SK-N-SH (cell line): ENCODE measurements at regions not wholly inside any gene's neighbourhood (a gene's known extent, or its start where the extent isn't known, plus 50 kb on each side); places are given as distances from the start of the nearest gene placed in this dataset.
"Not testable (repeated sequence)": the region's sequence is repeated elsewhere in the genome, so short reads cannot be mapped to it uniquely, and the experiment has no call there.

ENCODE experiments used
- CTCF ChIA-PET: fragments of 300-600, 350-600 bp; formaldehyde crosslinking; extraction: SDS; loops from one replicate; lab custom pipeline; 2021; lab: Yijun Ruan, JAX
- POLR2A ChIA-PET: fragments of 350-600 bp; sonication (Branson Sonifier 250); formaldehyde crosslinking; extraction: SDS; loops from one replicate; lab custom pipeline; 2020; ENCODE audit warnings: antibody characterized with exemption, inconsistent platforms; lab: Yijun Ruan, JAX
- DNase-seq: peaks from one replicate; pipeline ENCODE4 v3.0.0; 2012
- H2AFZ ChIP-seq: fragments of 200-600 bp; sonication (generic); 2 replicates; pipeline ENCODE4 v1.8.1; 2016; ENCODE audit warnings: antibody characterized with exemption, mild to moderate bottlenecking, low read depth
- H3F3A ChIP-seq: fragments of 200-600 bp; sonication (generic); replicated peaks from 2 replicates; pipeline ENCODE3; 2016; ENCODE audit warnings: antibody characterized with exemption, mild to moderate bottlenecking; ENCODE audit not compliant: insufficient read depth
- H3K27ac ChIP-seq, 2 experiments: fragments of 200-500 bp in 1 of 2; fragments of 200-600 bp in 1 of 2; sonication (Bioruptor generic) in 1 of 2; sonication (generic), shearing (Covaris generic) in 1 of 2; 2 replicates each; pipeline versions ENCODE4 v1.5.1 to v1.6.1; 2014 to 2016; ENCODE audit warnings: low read depth in 2 of 2, inconsistent platforms in 1 of 2, low read length in 1 of 2, mild to moderate bottlenecking in 1 of 2, mixed read lengths in 1 of 2
- H3K27me3 ChIP-seq: fragments of 200-600 bp; sonication (generic), shearing (Covaris generic); 2 replicates; pipeline ENCODE4 v1.6.1; 2016; ENCODE audit warnings: mixed run types; ENCODE audit not compliant: insufficient read depth
- H3K36me3 ChIP-seq, 2 experiments: fragments of 200-500 bp in 1 of 2; fragments of 200-600 bp in 1 of 2; sonication (Bioruptor generic) in 1 of 2; sonication (generic) in 1 of 2; replicated peaks in 1 of 2; 2 replicates each; pipeline versions ENCODE3 to v1.5.1; 2014 to 2016; ENCODE audit warnings: low read length in 1 of 2, mild to moderate bottlenecking in 1 of 2; ENCODE audit not compliant: insufficient read depth in 2 of 2, control insufficient read depth in 1 of 2
- H3K4me1 ChIP-seq, 2 experiments: fragments of 200-500 bp in 1 of 2; fragments of 200-600 bp in 1 of 2; sonication (Bioruptor generic) in 1 of 2; sonication (generic), shearing (Covaris generic) in 1 of 2; 2 replicates each; pipeline versions ENCODE4 v1.5.1 to v1.6.1; 2014 to 2016; ENCODE audit warnings: low read depth in 1 of 2, low read length in 1 of 2, mixed run types in 1 of 2; ENCODE audit not compliant: insufficient read depth in 2 of 2, control insufficient read depth in 1 of 2
- H3K4me2 ChIP-seq: fragments of 200-600 bp; sonication (generic), shearing (Covaris generic); 2 replicates; pipeline ENCODE4 v1.6.1; 2017; ENCODE audit warnings: mixed run types
- H3K4me3 ChIP-seq, 2 experiments: fragments of 200-500 bp in 1 of 2; fragments of 200-600 bp in 1 of 2; sonication (Bioruptor generic) in 1 of 2; sonication (generic), shearing (Covaris generic) in 1 of 2; 2 replicates each; pipeline versions ENCODE4 v1.5.1 to v1.8.1; 2014 to 2016; ENCODE audit warnings: low read depth in 2 of 2, inconsistent platforms in 1 of 2, low read length in 1 of 2, mild to moderate bottlenecking in 1 of 2, mixed read lengths in 1 of 2, moderate library complexity in 1 of 2
- H3K79me2 ChIP-seq: fragments of 200-600 bp; sonication (generic); 2 replicates; pipeline ENCODE4 v1.8.1; 2017; ENCODE audit warnings: mild to moderate bottlenecking; ENCODE audit not compliant: insufficient read depth
- H3K9ac ChIP-seq: fragments of 200-600 bp; sonication (generic); 2 replicates; pipeline ENCODE4 v1.6.1; 2017; ENCODE audit warnings: mixed run types
- H3K9me2 ChIP-seq: fragments of 200-600 bp; sonication (generic); 2 replicates; pipeline ENCODE4 v1.6.1; 2017; ENCODE audit warnings: mixed run types
- H3K9me3 ChIP-seq: fragments of 200-600 bp; sonication (generic); 2 replicates; pipeline ENCODE4 v1.6.1; 2017; ENCODE audit warnings: mixed run types, mild to moderate bottlenecking, moderate library complexity
- H4K20me1 ChIP-seq: fragments of 200-600 bp; sonication (generic); 2 replicates; pipeline ENCODE4 v1.6.1; 2017; ENCODE audit warnings: mild to moderate bottlenecking, mixed run types; ENCODE audit not compliant: insufficient read depth
- CTCF ChIP-seq: fragments of 200-600 bp; sonication (generic); IDR thresholded peaks from 2 replicates; pipeline ENCODE4 v1.6.1; 2017; ENCODE audit warnings: antibody characterized with exemption, mild to moderate bottlenecking, moderate library complexity
- ELF1 ChIP-seq: IDR thresholded peaks from 2 replicates; pipeline ENCODE4 v1.4.0; 2012
- EP300 ChIP-seq, 2 experiments: IDR thresholded peaks; 2 replicates each; pipeline versions ENCODE4 v1.4.0 to v1.6.1; 2012; ENCODE audit warnings: borderline replicate concordance in 1 of 2, low read depth in 1 of 2, low read length in 1 of 2
- EZH2phosphoT487 ChIP-seq: fragments of 200-600 bp; sonication (generic); IDR thresholded peaks from 2 replicates; pipeline ENCODE4 v1.6.1; 2017; ENCODE audit warnings: low read depth, mixed run types, mild to moderate bottlenecking, antibody characterized with exemption, moderate library complexity, borderline replicate concordance
- FOXM1 ChIP-seq: IDR thresholded peaks from 2 replicates; pipeline ENCODE4 v1.4.0; 2012; ENCODE audit warnings: low read depth, mild to moderate bottlenecking
- GABPA ChIP-seq: IDR thresholded peaks from 2 replicates; pipeline ENCODE4 v1.4.0; 2012; ENCODE audit warnings: low read depth, mild to moderate bottlenecking
- IRF3 ChIP-seq: fragments of 150-350 bp; IDR thresholded peaks from 2 replicates; pipeline ENCODE4 v1.6.1; 2016; ENCODE audit warnings: mild to moderate bottlenecking, low read depth, low read length
- JUND ChIP-seq: IDR thresholded peaks from 2 replicates; pipeline ENCODE4 v1.4.0; 2012
- MAX ChIP-seq: IDR thresholded peaks from 2 replicates; pipeline ENCODE4 v1.4.0; 2012; ENCODE audit warnings: low read depth
- MXI1 ChIP-seq: IDR thresholded peaks from 2 replicates; pipeline ENCODE4 v1.6.1; 2012; ENCODE audit warnings: mild to moderate bottlenecking, low read depth, low read length, improper control_type of control experiment
- NFIC ChIP-seq: IDR thresholded peaks from 2 replicates; pipeline ENCODE4 v1.4.0; 2012; ENCODE audit warnings: borderline replicate concordance
- NRF1 ChIP-seq: IDR thresholded peaks from 2 replicates; pipeline ENCODE4 v1.6.1; 2012; ENCODE audit warnings: low read depth, mild to moderate bottlenecking, low read length
- RAD21 ChIP-seq: IDR thresholded peaks from 2 replicates; pipeline ENCODE4 v1.6.1; 2012; ENCODE audit warnings: mild to moderate bottlenecking, low read length
- RCOR1 ChIP-seq: fragments of 150-350 bp; IDR thresholded peaks from 2 replicates; pipeline ENCODE4 v1.6.1; 2017; ENCODE audit warnings: antibody characterized with exemption, low read length
- RXRA ChIP-seq: IDR thresholded peaks from 2 replicates; pipeline ENCODE4 v1.4.0; 2012; ENCODE audit warnings: low read depth, mild to moderate bottlenecking, borderline replicate concordance
- YY1 ChIP-seq: IDR thresholded peaks from 2 replicates; pipeline ENCODE4 v1.4.0; 2012; ENCODE audit warnings: low read depth, mild to moderate bottlenecking
- WGBS: methylation state at CpG from one replicate; pipeline ENCODE4 v1.1.6; 2017; ENCODE audit warnings: low lambda C conversion rate; 5-methylcytosine and 5-hydroxymethylcytosine counted together

GRCh38 chr22:47303161-47303890 is 540.9 kb downstream of the TBC1D22A start:
- 35% methylated on average over 11 of the region's 14 CpGs for whole genome bisulfite sequencing
- Histone ChIP-seq H3K9ac (no peak overlapping the region), H3F3A (no peaks in the 10 kb centered on the region), H3K27ac (no peak overlapping the region), H3K4me3 (no peak overlapping the region), H3K4me1 (no peaks in the 10 kb centered on the region), H3K36me3 (no peaks in the 10 kb centered on the region), H3K9me2 (no peaks in the 10 kb centered on the region), H4K20me1 (no peaks in the 10 kb centered on the region), H3K79me2 (no peaks in the 10 kb centered on the region), H3K9me3 (no peaks in the 10 kb centered on the region), H3K27me3 (no peaks in the 10 kb centered on the region; the same call in 1 of the 2 replicates), H2AFZ (no peak overlapping the region), H3K4me2 (no peak overlapping the region)
- TF ChIP-seq NFIC (no peak), JUND (no peak), RXRA (no peak), RAD21 (no peak), ELF1 (no peak), FOXM1 (no peak), EZH2phosphoT487 (no peak), MAX (no peak), EP300 (IDR thresholded peaks at IDR 0.05; ENCODE audit: borderline replicate concordance in 1 of 2, low read depth in 1 of 2, low read length in 1 of 2) (no peak), GABPA (no peak), MXI1 (no peak)
- CTCF ChIA-PET: no interaction called here
- no peak for DNase-seq
- POLR2A ChIA-PET: no interaction called here

GRCh38 chr22:47302587-47302986 is 540.1 kb downstream of the TBC1D22A start:
- H3F3A ChIP-seq, H3K27me3 ChIP-seq, H3K9me2 ChIP-seq, H3K4me1 ChIP-seq, H3K4me2 ChIP-seq, POLR2A ChIA-PET, H3K9me3 ChIP-seq, DNase-seq, H3K36me3 ChIP-seq, H2AFZ ChIP-seq, H3K4me3 ChIP-seq, H4K20me1 ChIP-seq, H3K79me2 ChIP-seq, H3K9ac ChIP-seq, CTCF ChIA-PET, H3K27ac ChIP-seq: not testable (repeated sequence)
- 23% methylated on average over 1 of the region's 1 CpG for WGBS

GRCh38 chr22:47301820-47302475 is 539.5 kb downstream of the TBC1D22A start:
- no peak overlapping the region for H3K9ac ChIP-seq
- CTCF ChIA-PET: no interaction called here
- 25% methylated on average over 12 of the region's 13 CpGs for WGBS
- H4K20me1 ChIP-seq: no peaks in the 10 kb centered on the region
- POLR2A ChIA-PET: no interaction called here
- H3F3A ChIP-seq: no peaks in the 10 kb centered on the region
- no peaks in the 10 kb centered on the region for H3K4me1 ChIP-seq
- H3K4me3 ChIP-seq: no peak overlapping the region
- H3K4me2 ChIP-seq: no peak overlapping the region
- DNase-seq: no peak
- H3K79me2 ChIP-seq: no peaks in the 10 kb centered on the region
- no peaks in the 10 kb centered on the region; the same call in 1 of the 2 replicates for H3K27me3 ChIP-seq
- no peaks in the 10 kb centered on the region for H3K9me2 ChIP-seq
- H3K9me3 ChIP-seq: no peaks in the 10 kb centered on the region
- H2AFZ ChIP-seq: no peak overlapping the region
- no peaks in the 10 kb centered on the region for H3K36me3 ChIP-seq
- H3K27ac ChIP-seq: no peak overlapping the region
- TF ChIP-seq ELF1 (no peak), MAX (no peak), YY1 (no peak), RCOR1 (no peak), JUND (no peak), CTCF (no peak), FOXM1 (no peak), IRF3 (no peak), NRF1 (no peak)
